WTC11 (cell line): ENCODE measurements at regions not wholly inside any gene's neighbourhood (a gene's known extent, or its start where the extent isn't known, plus 50 kb on each side); places are given as distances from the start of the nearest gene placed in this dataset.

Experiments
- ATAC-seq: fragments of 200-7000 bp; cut with Tn5 transposase; 2 replicates; pipeline ENCODE4 v1.10.0; 2021; ENCODE audit warnings: mild to moderate bottlenecking, moderate library complexity
- CTCF ChIA-PET: fragments of 300-600 bp; sonication (Branson Sonifier 250); formaldehyde crosslinking; loops from one replicate; lab custom pipeline; 2021; ENCODE audit warnings: antibody characterized with exemption; lab: Charles Lee
- POLR2A ChIA-PET: fragments of 350-600 bp; sonication (Branson Sonifier 250); formaldehyde crosslinking; loops from one replicate; lab custom pipeline; 2021; ENCODE audit warnings: antibody characterized with exemption; lab: Charles Lee
- DNase-seq: peaks from one replicate; pipeline ENCODE4 v3.0.0; 2021; ENCODE audit warnings: low spot score
- H3K27ac Mint-ChIP-seq: 2 replicates; pipeline ENCODE4 v1.8.0; 2021; ENCODE audit warnings: mixed read lengths
- H3K27me3 Mint-ChIP-seq: 2 replicates; pipeline ENCODE4 v1.8.0; 2021; ENCODE audit warnings: low read depth, mild to moderate bottlenecking, moderate library complexity, mixed read lengths
- H3K36me3 Mint-ChIP-seq: 2 replicates; pipeline ENCODE4 v1.8.0; 2021; ENCODE audit warnings: mixed read lengths
- H3K4me1 Mint-ChIP-seq: 2 replicates; pipeline ENCODE4 v1.8.0; 2022; ENCODE audit warnings: mixed read lengths
- H3K4me3 Mint-ChIP-seq: 2 replicates; pipeline ENCODE4 v1.8.0; 2021; ENCODE audit warnings: mild to moderate bottlenecking, moderate library complexity, mixed read lengths
- H3K9me3 Mint-ChIP-seq: 2 replicates; pipeline ENCODE4 v1.8.0; 2021; ENCODE audit warnings: mixed read lengths
- ATF1 ChIP-seq: sonication (generic); formaldehyde crosslinking; IDR thresholded peaks from 2 replicates; pipeline ENCODE4 v1.8.1; 2023; ENCODE audit warnings: mild to moderate bottlenecking, moderate library complexity, missing genetic modification reagents
- ETV6 ChIP-seq: sonication (generic); formaldehyde crosslinking; IDR thresholded peaks from 2 replicates; pipeline ENCODE4 v1.8.1; 2022; ENCODE audit warnings: mild to moderate bottlenecking, missing genetic modification reagents
- GABPB1 ChIP-seq: sonication (generic); formaldehyde crosslinking; IDR thresholded peaks from 2 replicates; pipeline ENCODE4 v1.8.1; 2023; ENCODE audit warnings: mild to moderate bottlenecking, missing genetic modification reagents
- HMGA2 ChIP-seq: fragments of 250-450 bp; sonication (Bioruptor Pico); IDR thresholded peaks from 2 replicates; pipeline ENCODE4 v1.4.0; 2021; ENCODE audit warnings: mild to moderate bottlenecking, moderate library complexity
- OVOL2 ChIP-seq: fragments of 250-450 bp; sonication (Bioruptor Pico); IDR thresholded peaks from 2 replicates; pipeline ENCODE4 v1.9.0; 2021; ENCODE audit warnings: mild to moderate bottlenecking, borderline replicate concordance
- TCF7 ChIP-seq: sonication (generic); formaldehyde crosslinking; IDR thresholded peaks from 2 replicates; pipeline ENCODE4 v1.8.0; 2022; ENCODE audit warnings: mild to moderate bottlenecking, low read depth, missing genetic modification reagents, moderate library complexity
- ZNF138 ChIP-seq: sonication (generic); formaldehyde crosslinking; conservative IDR thresholded peaks from 2 replicates; pipeline ENCODE4 v1.8.1; 2022; ENCODE audit warnings: mild to moderate bottlenecking, moderate library complexity, missing genetic modification reagents
- ZNF219 ChIP-seq: sonication (generic); formaldehyde crosslinking; IDR thresholded peaks from 2 replicates; pipeline ENCODE4 v1.8.0; 2023; ENCODE audit warnings: missing genetic modification reagents, mild to moderate bottlenecking, borderline replicate concordance
- TF ChIP-seq, protein P1 (sequence below): sonication (generic); formaldehyde crosslinking; IDR thresholded peaks from 2 replicates; pipeline ENCODE4 v1.8.0; 2022; ENCODE audit warnings: mild to moderate bottlenecking, missing genetic modification reagents
- TF ChIP-seq, protein P2 (sequence below): fragments of 250-450 bp; sonication (Bioruptor Pico); IDR thresholded peaks from 2 replicates; pipeline ENCODE4 v1.9.0; 2021; ENCODE audit warnings: mild to moderate bottlenecking
- TF ChIP-seq, protein P3 (sequence below): sonication (generic); formaldehyde crosslinking; IDR thresholded peaks from 2 replicates; pipeline ENCODE4 v1.8.1; 2023; ENCODE audit warnings: mild to moderate bottlenecking, missing genetic modification reagents
- TF ChIP-seq, protein P4 (sequence below): sonication (generic); formaldehyde crosslinking; IDR thresholded peaks from 2 replicates; pipeline ENCODE4 v1.8.1; 2022; ENCODE audit warnings: low read depth, mild to moderate bottlenecking, moderate library complexity, missing genetic modification reagents, borderline replicate concordance
- TF ChIP-seq, protein P5 (sequence below): fragments of 250-450 bp; sonication (Bioruptor Pico); IDR thresholded peaks from 2 replicates; pipeline ENCODE4 v1.8.0; 2021; ENCODE audit warnings: mild to moderate bottlenecking
- TF ChIP-seq, protein P6 (sequence below): sonication (generic); formaldehyde crosslinking; IDR thresholded peaks from 2 replicates; pipeline ENCODE4 v1.8.0; 2022; ENCODE audit warnings: mild to moderate bottlenecking, missing genetic modification reagents

DNA sequence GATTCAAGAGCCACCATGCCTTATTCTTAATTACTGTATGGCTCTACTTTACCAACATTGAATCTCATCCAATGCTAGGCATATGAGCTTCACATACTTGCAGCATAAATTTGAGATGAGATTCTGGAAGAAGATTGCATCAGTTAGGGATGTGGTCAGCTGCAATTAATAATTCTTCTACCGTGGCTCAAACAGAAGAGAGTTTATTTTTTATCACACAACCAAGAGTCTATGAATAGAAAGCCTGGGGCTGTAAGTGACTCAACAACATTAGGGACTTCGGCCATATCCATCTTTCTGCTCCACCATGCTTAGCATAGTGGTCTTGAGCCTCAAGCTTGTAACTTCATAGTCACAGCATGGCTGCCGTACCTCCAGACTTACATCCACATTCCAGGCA, 179.4 kb upstream of the IRX6 start:
- H3K36me3 Mint-ChIP-seq = no peaks in the 10 kb centered on the region
- ATAC-seq = no peak
- CTCF ChIA-PET = no interaction called here

DNA sequence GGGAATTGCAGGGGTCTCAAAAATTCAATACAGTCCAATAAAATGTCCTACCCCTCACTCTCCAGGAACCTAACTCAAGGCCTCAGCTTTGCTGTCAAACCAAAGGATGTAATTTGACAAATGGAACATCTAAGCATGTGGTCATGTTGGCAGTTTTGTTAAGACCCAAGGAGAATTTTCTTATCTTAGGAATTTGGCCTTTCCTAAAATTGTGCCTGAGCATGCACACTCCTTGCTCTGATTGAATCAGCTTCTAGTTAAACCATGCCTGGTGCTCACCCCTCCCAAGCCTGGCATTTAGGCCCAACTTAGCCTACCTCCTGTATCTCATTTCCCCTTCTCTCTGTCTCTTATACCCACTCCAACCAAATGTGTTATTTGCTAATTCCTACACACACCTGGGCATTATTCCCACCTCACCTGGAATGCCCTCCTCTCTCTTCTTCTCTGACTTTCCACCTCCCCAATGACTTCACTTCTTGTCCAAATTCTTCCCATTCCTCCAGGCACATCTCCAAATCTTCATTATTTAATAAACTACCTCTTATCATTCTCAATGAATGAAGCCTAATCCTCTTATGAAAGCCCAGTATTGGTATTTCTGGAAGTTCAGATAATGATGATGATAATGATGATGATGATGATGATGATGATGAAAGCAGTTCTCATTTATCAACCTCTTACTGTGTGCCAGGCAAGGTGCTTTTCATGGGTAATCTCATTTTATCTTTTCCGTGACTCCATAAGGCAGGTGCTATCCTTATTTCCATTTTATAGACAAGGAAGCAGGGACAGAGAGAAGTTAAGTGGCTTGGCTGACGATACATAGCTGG, 178.0 kb upstream of the IRX6 start:
- Mint-ChIP-seq H3K27me3 (no peaks in the 10 kb centered on the region; the same call in none of the 2 replicates), H3K4me3 (no peak overlapping the region), H3K9me3 (peaks cover 19% of the 10 kb centered on the region), H3K4me1 (peaks cover 17% of the 10 kb centered on the region)
- ATAC-seq (no peak), DNase-seq (no peak)
- TF ChIP-seq HMGA2 = no peak
- TF ChIP-seq, protein P1, sequence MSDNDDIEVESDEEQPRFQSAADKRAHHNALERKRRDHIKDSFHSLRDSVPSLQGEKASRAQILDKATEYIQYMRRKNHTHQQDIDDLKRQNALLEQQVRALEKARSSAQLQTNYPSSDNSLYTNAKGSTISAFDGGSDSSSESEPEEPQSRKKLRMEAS (CRISPR knock-in tag) = no peak
- TF ChIP-seq, all 79 proteins: peak for 0
- ChIA-PET POLR2A (no interaction called here), CTCF (no interaction called here)
- no peak overlapping the region for H3K27ac Mint-ChIP-seq
- no peaks in the 10 kb centered on the region for H3K36me3 Mint-ChIP-seq

More for the DNA sequence above, 179.4 kb upstream of the IRX6 start:
- Mint-ChIP-seq H3K27ac (no peak overlapping the region), H3K4me3 (no peak overlapping the region), H3K4me1 (peaks cover 17% of the 10 kb centered on the region), H3K27me3 (no peaks in the 10 kb centered on the region; the same call in none of the 2 replicates), H3K9me3 (peaks cover 12% of the 10 kb centered on the region)
- no peak for DNase-seq
- TF ChIP-seq, protein P2, sequence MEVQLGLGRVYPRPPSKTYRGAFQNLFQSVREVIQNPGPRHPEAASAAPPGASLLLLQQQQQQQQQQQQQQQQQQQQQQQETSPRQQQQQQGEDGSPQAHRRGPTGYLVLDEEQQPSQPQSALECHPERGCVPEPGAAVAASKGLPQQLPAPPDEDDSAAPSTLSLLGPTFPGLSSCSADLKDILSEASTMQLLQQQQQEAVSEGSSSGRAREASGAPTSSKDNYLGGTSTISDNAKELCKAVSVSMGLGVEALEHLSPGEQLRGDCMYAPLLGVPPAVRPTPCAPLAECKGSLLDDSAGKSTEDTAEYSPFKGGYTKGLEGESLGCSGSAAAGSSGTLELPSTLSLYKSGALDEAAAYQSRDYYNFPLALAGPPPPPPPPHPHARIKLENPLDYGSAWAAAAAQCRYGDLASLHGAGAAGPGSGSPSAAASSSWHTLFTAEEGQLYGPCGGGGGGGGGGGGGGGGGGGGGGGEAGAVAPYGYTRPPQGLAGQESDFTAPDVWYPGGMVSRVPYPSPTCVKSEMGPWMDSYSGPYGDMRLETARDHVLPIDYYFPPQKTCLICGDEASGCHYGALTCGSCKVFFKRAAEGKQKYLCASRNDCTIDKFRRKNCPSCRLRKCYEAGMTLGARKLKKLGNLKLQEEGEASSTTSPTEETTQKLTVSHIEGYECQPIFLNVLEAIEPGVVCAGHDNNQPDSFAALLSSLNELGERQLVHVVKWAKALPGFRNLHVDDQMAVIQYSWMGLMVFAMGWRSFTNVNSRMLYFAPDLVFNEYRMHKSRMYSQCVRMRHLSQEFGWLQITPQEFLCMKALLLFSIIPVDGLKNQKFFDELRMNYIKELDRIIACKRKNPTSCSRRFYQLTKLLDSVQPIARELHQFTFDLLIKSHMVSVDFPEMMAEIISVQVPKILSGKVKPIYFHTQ = no peak
- TF ChIP-seq, protein P3, sequence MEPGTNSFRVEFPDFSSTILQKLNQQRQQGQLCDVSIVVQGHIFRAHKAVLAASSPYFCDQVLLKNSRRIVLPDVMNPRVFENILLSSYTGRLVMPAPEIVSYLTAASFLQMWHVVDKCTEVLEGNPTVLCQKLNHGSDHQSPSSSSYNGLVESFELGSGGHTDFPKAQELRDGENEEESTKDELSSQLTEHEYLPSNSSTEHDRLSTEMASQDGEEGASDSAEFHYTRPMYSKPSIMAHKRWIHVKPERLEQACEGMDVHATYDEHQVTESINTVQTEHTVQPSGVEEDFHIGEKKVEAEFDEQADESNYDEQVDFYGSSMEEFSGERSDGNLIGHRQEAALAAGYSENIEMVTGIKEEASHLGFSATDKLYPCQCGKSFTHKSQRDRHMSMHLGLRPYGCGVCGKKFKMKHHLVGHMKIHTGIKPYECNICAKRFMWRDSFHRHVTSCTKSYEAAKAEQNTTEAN = no peak
- TF ChIP-seq, protein P4, sequence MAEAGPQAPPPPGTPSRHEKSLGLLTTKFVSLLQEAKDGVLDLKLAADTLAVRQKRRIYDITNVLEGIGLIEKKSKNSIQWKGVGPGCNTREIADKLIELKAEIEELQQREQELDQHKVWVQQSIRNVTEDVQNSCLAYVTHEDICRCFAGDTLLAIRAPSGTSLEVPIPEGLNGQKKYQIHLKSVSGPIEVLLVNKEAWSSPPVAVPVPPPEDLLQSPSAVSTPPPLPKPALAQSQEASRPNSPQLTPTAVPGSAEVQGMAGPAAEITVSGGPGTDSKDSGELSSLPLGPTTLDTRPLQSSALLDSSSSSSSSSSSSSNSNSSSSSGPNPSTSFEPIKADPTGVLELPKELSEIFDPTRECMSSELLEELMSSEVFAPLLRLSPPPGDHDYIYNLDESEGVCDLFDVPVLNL (CRISPR knock-in tag) = no peak
- TF ChIP-seq, protein P5, sequence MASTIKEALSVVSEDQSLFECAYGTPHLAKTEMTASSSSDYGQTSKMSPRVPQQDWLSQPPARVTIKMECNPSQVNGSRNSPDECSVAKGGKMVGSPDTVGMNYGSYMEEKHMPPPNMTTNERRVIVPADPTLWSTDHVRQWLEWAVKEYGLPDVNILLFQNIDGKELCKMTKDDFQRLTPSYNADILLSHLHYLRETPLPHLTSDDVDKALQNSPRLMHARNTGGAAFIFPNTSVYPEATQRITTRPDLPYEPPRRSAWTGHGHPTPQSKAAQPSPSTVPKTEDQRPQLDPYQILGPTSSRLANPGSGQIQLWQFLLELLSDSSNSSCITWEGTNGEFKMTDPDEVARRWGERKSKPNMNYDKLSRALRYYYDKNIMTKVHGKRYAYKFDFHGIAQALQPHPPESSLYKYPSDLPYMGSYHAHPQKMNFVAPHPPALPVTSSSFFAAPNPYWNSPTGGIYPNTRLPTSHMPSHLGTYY (CRISPR knock-in tag) = no peak
- TF ChIP-seq GABPB1 (CRISPR knock-in tag) = no peak
- no peak for TF ChIP-seq OVOL2 (CRISPR knock-in tag)
- TF ChIP-seq ATF1 (CRISPR knock-in tag) = no peak
- no peak for TF ChIP-seq ZNF138 (CRISPR knock-in tag)
- TF ChIP-seq, protein P6, sequence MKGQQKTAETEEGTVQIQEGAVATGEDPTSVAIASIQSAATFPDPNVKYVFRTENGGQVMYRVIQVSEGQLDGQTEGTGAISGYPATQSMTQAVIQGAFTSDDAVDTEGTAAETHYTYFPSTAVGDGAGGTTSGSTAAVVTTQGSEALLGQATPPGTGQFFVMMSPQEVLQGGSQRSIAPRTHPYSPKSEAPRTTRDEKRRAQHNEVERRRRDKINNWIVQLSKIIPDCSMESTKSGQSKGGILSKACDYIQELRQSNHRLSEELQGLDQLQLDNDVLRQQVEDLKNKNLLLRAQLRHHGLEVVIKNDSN = no peak
- TF ChIP-seq ETV6 (CRISPR knock-in tag) = no peak
- TF ChIP-seq ZNF219 = no peak
- TF ChIP-seq TCF7 (CRISPR knock-in tag) = no peak
- POLR2A ChIA-PET = interaction anchor here (0.6 kb wide), 1 partner anchor 64 kb away, joined by 3 read pairs; no protein-coding TSS in a partner anchor
